Testis (tissue), 2 donors: ENCODE measurements at regions not wholly inside any gene's neighbourhood (a gene's known extent, or its start where the extent isn't known, plus 50 kb on each side); places are given as distances from the start of the nearest gene placed in this dataset.

Experiments used
- DNase-seq: peaks from one replicate; pipeline ENCODE4 v3.0.0-alpha.2; 2019
- H3K27ac ChIP-seq, 2 donors: fragments of 200-600 bp; sonication (generic); one replicate each; pipeline ENCODE4 v1.5.1; 2019
- H3K27me3 ChIP-seq: fragments of 200-600 bp; sonication (generic); one replicate; pipeline ENCODE4 v1.5.1; 2019
- H3K36me3 ChIP-seq: fragments of 200-600 bp; sonication (generic); one replicate; pipeline ENCODE4 v1.5.1; 2017; ENCODE audit warnings: low read depth; ENCODE audit errors: missing control alignments
- H3K4me1 ChIP-seq: fragments of 200-600 bp; sonication (generic); one replicate; pipeline ENCODE4 v1.5.1; 2019
- H3K4me3 ChIP-seq, 2 donors: fragments of 200-600 bp; sonication (generic); one replicate each; pipeline ENCODE4 v1.5.1; 2017 to 2019
- H3K9me3 ChIP-seq: fragments of 200-600 bp; sonication (generic); one replicate; pipeline ENCODE4 v1.5.1; 2017
- CTCF ChIP-seq, 3 experiments: fragments of 450-650 bp in 2 of 3; fragments of 200-600 bp in 1 of 3; sonication (generic) in 1 of 3; IDR thresholded peaks; one replicate each; pipeline ENCODE4 v1.5.1; 2016 to 2019; ENCODE audit warnings: antibody characterized with exemption in 3 of 3, mild to moderate bottlenecking in 2 of 3, moderate library complexity in 1 of 3
- POLR2A ChIP-seq: fragments of 450-650 bp; IDR thresholded peaks from one replicate; pipeline ENCODE4 v1.6.1; 2017; ENCODE audit warnings: antibody characterized with exemption, mild to moderate bottlenecking, moderate library complexity
- WGBS, 2 donors: methylation state at CpG; one replicate each; pipeline ENCODE4 v1.1.5; 2018; 5-methylcytosine and 5-hydroxymethylcytosine counted together
- intact Hi-C: fragments of 100-400 bp; cut with DNase I; formaldehyde crosslinking; loops from one replicate; pipeline ENCODE4 v1.15.1; 2023; ENCODE audit warnings: low total_unique reads

- Histone ChIP-seq H3K9me3 (no peaks in the 10 kb centered on the region), H3K27ac (no peak overlapping the region), H3K36me3 (no peaks in the 10 kb centered on the region), H3K4me1 (no peaks in the 10 kb centered on the region), H3K27me3 (no peaks in the 10 kb centered on the region), H3K4me3 (no peak overlapping the region)
- intact Hi-C loops: no loop called here
- TF ChIP-seq CTCF (IDR thresholded peaks at IDR 0.05) (no peak), POLR2A (no peak)
- 73 to 87% methylated on average over 2 of the region's 2 CpGs for WGBS, 2 donors
- DNase-seq: no peak
Measured at GRCh38 chr3:94735354-94735753, 672.5 kb downstream of the NSUN3 start.

GRCh38 chr3:94737116-94737515 lies 674.3 kb downstream of the NSUN3 start:
- TF ChIP-seq CTCF (IDR thresholded peaks at IDR 0.05) (no peak), POLR2A (no peak)
- no peaks in the 10 kb centered on the region for H3K27me3 ChIP-seq

GRCh38 chr3:94739420-94739819 lies 676.6 kb downstream of the NSUN3 start:
- TF ChIP-seq POLR2A (no peak), CTCF (IDR thresholded peaks at IDR 0.05) (no peak)
- no peak overlapping the region for H3K4me3 ChIP-seq
- H3K4me1 ChIP-seq: no peaks in the 10 kb centered on the region
- no peaks in the 10 kb centered on the region for H3K36me3 ChIP-seq
- H3K27ac ChIP-seq: no peak overlapping the region
- no peaks in the 10 kb centered on the region for H3K9me3 ChIP-seq
- H3K27me3 ChIP-seq: no peaks in the 10 kb centered on the region
- WGBS, 2 donors: 71 to 78% methylated on average over 3 of the region's 3 CpGs
- DNase-seq: no peak
- intact Hi-C loops: no loop called here

More at GRCh38 chr3:94737116-94737515, 674.3 kb downstream of the NSUN3 start:
- 74 to 76% methylated on average over 2 of the region's 2 CpGs for WGBS, 2 donors
- intact Hi-C loops: no loop called here
- Histone ChIP-seq H3K27ac (no peak overlapping the region), H3K36me3 (no peaks in the 10 kb centered on the region), H3K4me3 (no peak overlapping the region), H3K9me3 (no peaks in the 10 kb centered on the region), H3K4me1 (no peaks in the 10 kb centered on the region)
- no peak for DNase-seq

- 59 to 60% methylated on average over 5 of the region's 5 CpGs for WGBS, 2 donors
- H3K27me3 ChIP-seq: no peaks in the 10 kb centered on the region
- no peak overlapping the region for H3K4me3 ChIP-seq
- no peak overlapping the region for H3K27ac ChIP-seq
- no peaks in the 10 kb centered on the region for H3K9me3 ChIP-seq
- TF ChIP-seq POLR2A (no peak), CTCF (IDR thresholded peaks at IDR 0.05) (no peak)
- intact Hi-C loops: no loop called here
- H3K36me3 ChIP-seq: no peaks in the 10 kb centered on the region
- no peaks in the 10 kb centered on the region for H3K4me1 ChIP-seq
- DNase-seq: no peak
Measured at GRCh38 chr3:94758751-94759150, 695.9 kb downstream of the NSUN3 start.

GRCh38 chr3:94772402-94772801 lies 709.5 kb downstream of the NSUN3 start:
- Histone ChIP-seq H3K27me3 (no peaks in the 10 kb centered on the region), H3K4me1 (no peaks in the 10 kb centered on the region), H3K27ac (no peak overlapping the region), H3K9me3 (no peaks in the 10 kb centered on the region), H3K36me3 (no peaks in the 10 kb centered on the region), H3K4me3 (no peak overlapping the region)
- no peak for TF ChIP-seq CTCF (IDR thresholded peaks at IDR 0.05)
- no peak for TF ChIP-seq POLR2A
- intact Hi-C loops: no loop called here
- no peak for DNase-seq
- WGBS, 2 donors: 53 to 59% methylated on average over 1 of the region's 1 CpG
